ENCODE measurements at regions not wholly inside any gene's neighbourhood (a gene's known extent, or its start where the extent isn't known, plus 50 kb on each side); places are given as distances from the start of the nearest gene placed in this dataset.

GRCh38 chr13:50724913-50725312, 118.6 kb downstream of the DLEU7 start:
- TF ChIP-seq CTCF (conservative IDR thresholded peaks at IDR 0.05; ENCODE audit: low read depth, low read length) (no peak), EZH2 (IDR thresholded peaks at IDR 0.05; ENCODE audit: borderline replicate concordance, low read depth, low read length, poor library complexity, severe bottlenecking) (no peak)
